ENCODE measurements at regions not wholly inside any gene's neighbourhood (a gene's known extent, or its start where the extent isn't known, plus 50 kb on each side); places are given as distances from the start of the nearest gene placed in this dataset.

- TF ChIP-seq CTCF (IDR thresholded peaks at IDR 0.05; ENCODE audit: low read depth, low read length) (no peak), MYC (IDR thresholded peaks at IDR 0.05; ENCODE audit: low read depth, low read length) (no peak)
Measured at GRCh38 chr2:155815275-155815674, 517.2 kb downstream of the NR4A2 start.

All from NB4 (cell line).